ENCODE measurements at regions not wholly inside any gene's neighbourhood (a gene's known extent, or its start where the extent isn't known, plus 50 kb on each side); places are given as distances from the start of the nearest gene placed in this dataset.

- H3K18ac ChIP-seq (ENCODE audit: low read depth, low read length) = no peak overlapping the region
- H3K4me1 ChIP-seq (ENCODE audit: control insufficient read depth, insufficient read depth, low read length) = no peaks in the 10 kb centered on the region
- no peak overlapping the region for H3K4me2 ChIP-seq (ENCODE audit: low read depth, low read length)
- no peak overlapping the region for H3K4me3 ChIP-seq (ENCODE audit: insufficient read depth, low read depth, low read length)
- POLR2A ChIA-PET (ENCODE audit: unreplicated experiment) = no interaction called here
- H2AK9ac ChIP-seq (replicated peaks; ENCODE audit: low read depth, low read length, poor library complexity) = no peak overlapping the region
- H3K23ac ChIP-seq (ENCODE audit: low read depth, low read length) = no peak overlapping the region
- dilution Hi-C loops (cut with HindIII; ENCODE audit: low sequenced_read_pairs, unreplicated experiment) = no loop called here
- no peaks in the 10 kb centered on the region for H3K36me3 ChIP-seq (ENCODE audit: control insufficient read depth, insufficient read depth, low read length)
- no peak overlapping the region for H3K14ac ChIP-seq (replicated peaks; ENCODE audit: low read depth, low read length)
- no peaks in the 10 kb centered on the region for H3K9me1 ChIP-seq (ENCODE audit: insufficient read depth, low read length)
- in situ Hi-C loops (cut with MboI; ENCODE audit: low sequenced_read_pairs) = no loop called here
- H4K91ac ChIP-seq (ENCODE audit: insufficient read depth, low read depth, low read length) = no peak overlapping the region
- DNase-seq (no peak), ATAC-seq (ENCODE audit: low read depth) (no peak)
- H2BK20ac ChIP-seq (ENCODE audit: low read depth, low read length) = no peak overlapping the region
- H4K20me1 ChIP-seq (ENCODE audit: insufficient read depth, low read length) = no peaks in the 10 kb centered on the region
- H3K27ac ChIP-seq (ENCODE audit: insufficient read depth, low read length) = no peak overlapping the region
- intact Hi-C loops (cut with micrococcal nuclease) = no loop called here
- H4K8ac ChIP-seq (ENCODE audit: low read depth in 2 of 2, low read length in 2 of 2) = no peak overlapping the region
- no peak overlapping the region for H4K5ac ChIP-seq (ENCODE audit: low read depth, low read length)
- H3K4ac ChIP-seq (ENCODE audit: low read depth, low read length) = no peak overlapping the region
- H3K79me1 ChIP-seq (ENCODE audit: low read depth in 1 of 2, low read length in 2 of 2) = no peaks in the 10 kb centered on the region
- no peak overlapping the region for H2AK5ac ChIP-seq (ENCODE audit: low read depth, low read length)
- CTCF ChIA-PET = no interaction called here
- no peak overlapping the region for H2BK15ac ChIP-seq (ENCODE audit: low read depth, low read length)
- no CpG with 5 or more reads among the region's 6 CpGs for WGBS, 2 experiments (ENCODE audit: extremely low coverage in 2 of 2, insufficient read length in 1 of 2)
- no peaks in the 10 kb centered on the region for H3K9me3 ChIP-seq (ENCODE audit: control insufficient read depth, insufficient read depth, low read length)
- H3K27me3 ChIP-seq (ENCODE audit: control insufficient read depth, insufficient read depth, low read length) = peaks cover 3% of the 10 kb centered on the region
- H2AFZ ChIP-seq (replicated peaks; ENCODE audit: low read length, poor library complexity) = no peak overlapping the region
- H3K9ac ChIP-seq (ENCODE audit: low read depth, low read length) = no peak overlapping the region
- no peak overlapping the region for H2BK5ac ChIP-seq (ENCODE audit: low read depth, low read length, poor library complexity, severe bottlenecking)
- no peak overlapping the region for H3K56ac ChIP-seq (ENCODE audit: extremely low read depth, insufficient read depth, low read length)
- H2BK120ac ChIP-seq (ENCODE audit: low read depth, low read length) = no peak overlapping the region
- TF ChIP-seq USF2 (IDR thresholded peaks at IDR 0.05; ENCODE audit: low read depth, low read length) (no peak), RCOR1 (IDR thresholded peaks at IDR 0.05; ENCODE audit: insufficient replicate concordance, low read length) (no peak), FOS (IDR thresholded peaks at IDR 0.05; ENCODE audit: low read depth, low read length) (no peak), ELK1 (IDR thresholded peaks at IDR 0.05; ENCODE audit: borderline replicate concordance, low read depth, low read length) (no peak), CEBPB (IDR thresholded peaks at IDR 0.05; ENCODE audit: low read depth, low read length) (no peak), BHLHE40 (IDR thresholded peaks at IDR 0.05; ENCODE audit: low read depth, low read length) (no peak), RFX5 (IDR thresholded peaks at IDR 0.05; ENCODE audit: low read depth, low read length) (no peak), CTCF (conservative IDR thresholded peaks at IDR 0.05; ENCODE audit: low read depth, low read length) (no peak), SMC3 (IDR thresholded peaks at IDR 0.05; ENCODE audit: low read depth, low read length) (no peak), MAFK (IDR thresholded peaks at IDR 0.05; ENCODE audit: low read depth, low read length) (no peak), MXI1 (IDR thresholded peaks at IDR 0.05; ENCODE audit: borderline replicate concordance, low read depth, low read length) (no peak), MAZ (IDR thresholded peaks at IDR 0.05; ENCODE audit: borderline replicate concordance, low read depth, low read length) (no peak), CHD1 (IDR thresholded peaks at IDR 0.05; ENCODE audit: low read depth, low read length) (no peak), NFE2L2 (IDR thresholded peaks at IDR 0.05; ENCODE audit: low read depth, low read length) (no peak), POLR2A (IDR thresholded peaks at IDR 0.05; ENCODE audit: low read depth, low read length) (no peak)
- BruUV-seq (replicated peaks) = no TSS peak
These were observed 189.7 kb upstream of the TMEM45B start for GRCh38 chr11:129625930-129626329.

All from IMR-90 (cell line).